Keratinocyte (primary cell): ENCODE measurements at regions not wholly inside any gene's neighbourhood (a gene's known extent, or its start where the extent isn't known, plus 50 kb on each side); places are given as distances from the start of the nearest gene placed in this dataset.

Experiments
- DNase-seq: peaks from one replicate; pipeline ENCODE4 v3.0.0-alpha.2; 2011; ENCODE audit warnings: low read depth, missing footprints, low spot score
- FAIRE-seq: peaks from 2 replicates; lab custom pipeline; 2011; peaks lifted over from hg19 to GRCh38; lab: Jason Lieb, UNC
- H2AFZ ChIP-seq: 2 replicates; pipeline ENCODE4 v1.6.0; 2012; ENCODE audit warnings: low read length, control low read depth, inconsistent platforms; ENCODE audit not compliant: control insufficient read depth
- H3K27ac ChIP-seq: 2 replicates; pipeline ENCODE4 v1.5.1; 2011; ENCODE audit warnings: low read length; ENCODE audit not compliant: control insufficient read depth, insufficient read depth
- H3K27me3 ChIP-seq: 3 replicates; pipeline ENCODE4 v1.6.0; 2011; ENCODE audit warnings: low read length; ENCODE audit not compliant: control insufficient read depth, insufficient read depth; ENCODE audit errors: extremely low read depth
- H3K36me3 ChIP-seq, 2 experiments: 2 replicates in 1 of 2; 3 replicates in 1 of 2; pipeline ENCODE4 v1.5.1; 2011; ENCODE audit warnings: low read length in 2 of 2, mild to moderate bottlenecking in 1 of 2; ENCODE audit not compliant: control insufficient read depth in 2 of 2, insufficient read depth in 2 of 2; ENCODE audit errors: extremely low read depth in 1 of 2
- H3K4me1 ChIP-seq: 3 replicates; pipeline ENCODE4 v1.5.1; 2011; ENCODE audit warnings: low read length; ENCODE audit not compliant: control insufficient read depth, insufficient read depth; ENCODE audit errors: extremely low read depth
- H3K4me2 ChIP-seq: 3 replicates; pipeline ENCODE4 v1.6.0; 2011; ENCODE audit warnings: low read depth, low read length; ENCODE audit not compliant: control insufficient read depth, insufficient read depth; ENCODE audit errors: extremely low read depth
- H3K4me3 ChIP-seq, 3 experiments: fragments of 200-600 bp in 1 of 3; sonication (generic) in 1 of 3; 2 replicates in 2 of 3; 3 replicates in 1 of 3; pipeline ENCODE4 v1.5.1; 2011 to 2016; ENCODE audit warnings: low read length in 3 of 3, mild to moderate bottlenecking in 3 of 3, control low read depth in 2 of 3, inconsistent platforms in 1 of 3, low read depth in 1 of 3, mixed read lengths in 1 of 3, mixed run types in 1 of 3, moderate library complexity in 1 of 3; ENCODE audit not compliant: control insufficient read depth in 2 of 3, insufficient read depth in 2 of 3; ENCODE audit errors: extremely low read depth in 1 of 3
- H3K79me2 ChIP-seq: 2 replicates; pipeline ENCODE4 v1.6.0; 2012; ENCODE audit warnings: low read length; ENCODE audit not compliant: control insufficient read depth, insufficient read depth
- H3K9ac ChIP-seq: 3 replicates; pipeline ENCODE4 v1.6.0; 2011; ENCODE audit warnings: low read length; ENCODE audit not compliant: control insufficient read depth, insufficient read depth; ENCODE audit errors: extremely low read depth
- H3K9me1 ChIP-seq: 3 replicates; pipeline ENCODE4 v1.6.0; 2011; ENCODE audit warnings: low read length; ENCODE audit not compliant: control insufficient read depth, insufficient read depth; ENCODE audit errors: extremely low read depth
- H3K9me3 ChIP-seq: 2 replicates; pipeline ENCODE4 v1.5.1; 2012; ENCODE audit warnings: low read depth, low read length; ENCODE audit not compliant: control insufficient read depth
- H4K20me1 ChIP-seq: 3 replicates; pipeline ENCODE4 v1.6.0; 2011; ENCODE audit warnings: low read length; ENCODE audit not compliant: control insufficient read depth, insufficient read depth; ENCODE audit errors: extremely low read depth
- CTCF ChIP-seq, 3 experiments: IDR thresholded peaks in 1 of 3; conservative IDR thresholded peaks in 1 of 3; optimal IDR thresholded peaks in 1 of 3; 2 replicates in 2 of 3; 3 replicates in 1 of 3; pipeline versions ENCODE3 to v1.5.1; 2011; ENCODE audit warnings: low read length in 3 of 3, mild to moderate bottlenecking in 3 of 3, moderate library complexity in 2 of 3, control low read depth in 1 of 3, inconsistent platforms in 1 of 3; ENCODE audit not compliant: insufficient read depth in 2 of 3; ENCODE audit errors: extremely low read depth in 1 of 3
- EZH2 ChIP-seq: IDR thresholded peaks from one replicate; pipeline ENCODE4 v1.6.1; 2012; ENCODE audit warnings: inconsistent platforms, mild to moderate bottlenecking, low read length, moderate library complexity
- dilution Hi-C: fragments of 300-500 bp; cut with MboI; formaldehyde crosslinking; loops from one replicate; pipeline ENCODE4 v1.7.0; 2020; ENCODE audit warnings: low sequenced_read_pairs; ENCODE audit not compliant: extremely low pct_ligation_motif_present

- Histone ChIP-seq H2AFZ (no peak overlapping the region), H3K4me2 (no peak overlapping the region), H3K27me3 (no peaks in the 10 kb centered on the region), H3K9me1 (no peaks in the 10 kb centered on the region), H4K20me1 (no peaks in the 10 kb centered on the region), H3K9ac (no peak overlapping the region), H3K9me3 (no peaks in the 10 kb centered on the region), H3K27ac (no peak overlapping the region), H3K4me3 (no peak overlapping the region), H3K79me2 (no peaks in the 10 kb centered on the region), H3K4me1 (no peaks in the 10 kb centered on the region), H3K36me3 (no peaks in the 10 kb centered on the region)
- no peak for DNase-seq
- TF ChIP-seq EZH2 (no peak), CTCF (optimal IDR thresholded peaks at IDR 0.05 in 1 of 3, IDR thresholded peaks at IDR 0.05 in 1 of 3, conservative IDR thresholded peaks at IDR 0.05 in 1 of 3; ENCODE audit: extremely low read depth in 1 of 3, insufficient read depth in 2 of 3, low read length in 3 of 3) (peak in 2 of 3 experiments; percentile 49 to 72)
- FAIRE-seq = no peak
- dilution Hi-C loops = no loop called here
Measured at GRCh38 chr11:116170526-116171120, 602.2 kb downstream of the BUD13 start.

- no peaks in the 10 kb centered on the region for H3K9me3 ChIP-seq
- no peak overlapping the region for H3K9ac ChIP-seq
- DNase-seq = no peak
- FAIRE-seq = no peak
- no peaks in the 10 kb centered on the region for H3K36me3 ChIP-seq
- H3K4me3 ChIP-seq = no peak overlapping the region
- H3K27me3 ChIP-seq = no peaks in the 10 kb centered on the region
- TF ChIP-seq EZH2 (no peak), CTCF (optimal IDR thresholded peaks at IDR 0.05 in 1 of 3, IDR thresholded peaks at IDR 0.05 in 1 of 3, conservative IDR thresholded peaks at IDR 0.05 in 1 of 3; ENCODE audit: extremely low read depth in 1 of 3, insufficient read depth in 2 of 3, low read length in 3 of 3) (no peak)
- H3K27ac ChIP-seq = no peak overlapping the region
- H3K79me2 ChIP-seq = no peaks in the 10 kb centered on the region
- no peak overlapping the region for H3K4me2 ChIP-seq
- no peak overlapping the region for H2AFZ ChIP-seq
- dilution Hi-C loops = no loop called here
- H4K20me1 ChIP-seq = no peaks in the 10 kb centered on the region
- H3K9me1 ChIP-seq = no peaks in the 10 kb centered on the region
- no peaks in the 10 kb centered on the region for H3K4me1 ChIP-seq
Measured at GRCh38 chr11:116169776-116170175, 603.0 kb downstream of the BUD13 start.
